Endodermal cell (in vitro differentiated cells): ENCODE measurements at regions not wholly inside any gene's neighbourhood (a gene's known extent, or its start where the extent isn't known, plus 50 kb on each side); places are given as distances from the start of the nearest gene placed in this dataset.

Experiments
- DNase-seq: peaks from one replicate; pipeline ENCODE4 v3.0.0-alpha.2; 2017
- H3K27ac ChIP-seq: 2 replicates; pipeline ENCODE4 v1.5.1; 2013; ENCODE audit warnings: mild to moderate bottlenecking, low read depth, low read length, moderate library complexity
- H3K27me3 ChIP-seq: 2 replicates; pipeline ENCODE4 v1.6.1; 2013; ENCODE audit warnings: mild to moderate bottlenecking, low read length, moderate library complexity; ENCODE audit not compliant: insufficient read depth, control insufficient read depth, poor library complexity, severe bottlenecking
- H3K36me3 ChIP-seq: 2 replicates; pipeline ENCODE4 v1.7.0; 2013; ENCODE audit warnings: mild to moderate bottlenecking, low read length, moderate library complexity; ENCODE audit not compliant: control insufficient read depth, insufficient read depth
- H3K4me1 ChIP-seq: one replicate; pipeline ENCODE4 v1.7.0; 2013; ENCODE audit warnings: low read length; ENCODE audit not compliant: control insufficient read depth, insufficient read depth
- H3K4me3 ChIP-seq: 2 replicates; pipeline ENCODE4 v1.5.1; 2013; ENCODE audit warnings: mild to moderate bottlenecking, low read length, moderate library complexity
- H3K9ac ChIP-seq: 2 replicates; pipeline ENCODE4 v1.6.1; 2013; ENCODE audit warnings: mild to moderate bottlenecking, low read length, moderate library complexity; ENCODE audit not compliant: poor library complexity, severe bottlenecking; ENCODE audit errors: extremely low read depth
- H3K9me3 ChIP-seq: 2 replicates; pipeline ENCODE4 v1.6.1; 2013; ENCODE audit warnings: mild to moderate bottlenecking, low read length, moderate library complexity; ENCODE audit not compliant: control insufficient read depth
- H3K27ac Mint-ChIP-seq: 2 replicates; pipeline ENCODE4 v1.8.0; 2020; ENCODE audit warnings: mixed read lengths
- H3K27me3 Mint-ChIP-seq: 2 replicates; pipeline ENCODE4 v1.8.0; 2021; ENCODE audit warnings: mild to moderate bottlenecking, mixed read lengths; ENCODE audit not compliant: insufficient read depth
- H3K36me3 Mint-ChIP-seq: 2 replicates; pipeline ENCODE4 v1.8.0; 2020; ENCODE audit warnings: low read depth, mixed read lengths
- H3K4me1 Mint-ChIP-seq: 2 replicates; pipeline ENCODE4 v1.8.0; 2020; ENCODE audit warnings: mixed read lengths
- H3K4me3 Mint-ChIP-seq: 2 replicates; pipeline ENCODE4 v1.8.0; 2020; ENCODE audit warnings: mild to moderate bottlenecking, moderate library complexity, mixed read lengths
- H3K9me3 Mint-ChIP-seq: 2 replicates; pipeline ENCODE4 v1.8.0; 2020; ENCODE audit warnings: mild to moderate bottlenecking, mixed read lengths
- CTCF ChIP-seq: fragments of 200-600 bp; sonication (generic); conservative IDR thresholded peaks from 2 replicates; pipeline ENCODE4 v1.5.0; 2021; ENCODE audit warnings: antibody characterized with exemption, mild to moderate bottlenecking
- WGBS, 2 experiments: methylation state at CpG; one replicate each; pipeline versions ENCODE4 v1.1.5 to v1.1.7; 2013; ENCODE audit warnings: missing lambda C conversion rate in 2 of 2, mixed read lengths in 1 of 2; ENCODE audit not compliant: insufficient coverage in 1 of 2, insufficient read length in 1 of 2; 5-methylcytosine and 5-hydroxymethylcytosine counted together

GRCh38 chr4:138567696-138568095 lies 325.5 kb upstream of the SLC7A11 start:
- Histone ChIP-seq H3K9me3 (no peaks in the 10 kb centered on the region), H3K27ac (no peak overlapping the region), H3K27me3 (no peaks in the 10 kb centered on the region), H3K36me3 (no peaks in the 10 kb centered on the region), H3K4me1 (no peaks in the 10 kb centered on the region), H3K4me3 (no peak overlapping the region), H3K9ac (no peak overlapping the region)
- Mint-ChIP-seq H3K27ac (no peak overlapping the region), H3K9me3 (no peaks in the 10 kb centered on the region), H3K27me3 (no peaks in the 10 kb centered on the region), H3K4me3 (no peak overlapping the region), H3K36me3 (no peaks in the 10 kb centered on the region), H3K4me1 (no peaks in the 10 kb centered on the region)
- TF ChIP-seq CTCF = no peak
- no peak for DNase-seq
- 73% methylated on average over 3 of the region's 3 CpGs; no CpG with 5 or more reads in 1 of the 2 experiments for WGBS, 2 experiments

- Mint-ChIP-seq H3K4me3 (no peak overlapping the region), H3K27ac (no peak overlapping the region), H3K9me3 (peaks cover 5% of the 10 kb centered on the region), H3K4me1 (no peaks in the 10 kb centered on the region), H3K36me3 (no peaks in the 10 kb centered on the region), H3K27me3 (peaks cover 2% of the 10 kb centered on the region)
- H3K9me3 ChIP-seq = no peaks in the 10 kb centered on the region
- WGBS, 2 experiments = 89 to 100% methylated on average over 2 to 3 of the region's 4 CpGs
- H3K9ac ChIP-seq = no peak overlapping the region
- no peaks in the 10 kb centered on the region for H3K36me3 ChIP-seq
- TF ChIP-seq CTCF = no peak
- no peak for DNase-seq
- H3K27me3 ChIP-seq = no peaks in the 10 kb centered on the region
- no peak overlapping the region for H3K4me3 ChIP-seq
- H3K27ac ChIP-seq = no peak overlapping the region
- no peaks in the 10 kb centered on the region for H3K4me1 ChIP-seq
These were observed 323.4 kb upstream of the SLC7A11 start for GRCh38 chr4:138565576-138565975.

GRCh38 chr4:138562544-138562991 lies 320.4 kb upstream of the SLC7A11 start:
- no peak for TF ChIP-seq CTCF
- 56 to 61% methylated on average over 1 of the region's 1 CpG for WGBS, 2 experiments
- Histone ChIP-seq H3K36me3 (no peaks in the 10 kb centered on the region), H3K27ac (no peak overlapping the region), H3K4me3 (no peak overlapping the region), H3K9ac (no peak overlapping the region), H3K9me3 (no peaks in the 10 kb centered on the region), H3K4me1 (no peaks in the 10 kb centered on the region), H3K27me3 (no peaks in the 10 kb centered on the region)
- Mint-ChIP-seq H3K4me1 (no peaks in the 10 kb centered on the region), H3K27me3 (peaks cover 2% of the 10 kb centered on the region), H3K36me3 (no peaks in the 10 kb centered on the region), H3K27ac (no peak overlapping the region), H3K9me3 (peaks cover 6% of the 10 kb centered on the region), H3K4me3 (no peak overlapping the region)
- no peak for DNase-seq
